SK-N-SH (cell line): ENCODE measurements at regions not wholly inside any gene's neighbourhood (a gene's known extent, or its start where the extent isn't known, plus 50 kb on each side); places are given as distances from the start of the nearest gene placed in this dataset.

Experiments used
- CTCF ChIA-PET: fragments of 300-600, 350-600 bp; formaldehyde crosslinking; extraction: SDS; loops from one replicate; lab custom pipeline; 2021; lab: Yijun Ruan, JAX
- POLR2A ChIA-PET: fragments of 350-600 bp; sonication (Branson Sonifier 250); formaldehyde crosslinking; extraction: SDS; loops from one replicate; lab custom pipeline; 2020; ENCODE audit warnings: antibody characterized with exemption, inconsistent platforms; lab: Yijun Ruan, JAX
- DNase-seq: peaks from one replicate; pipeline ENCODE4 v3.0.0; 2012
- H2AFZ ChIP-seq: fragments of 200-600 bp; sonication (generic); 2 replicates; pipeline ENCODE4 v1.8.1; 2016; ENCODE audit warnings: antibody characterized with exemption, mild to moderate bottlenecking, low read depth
- H3F3A ChIP-seq: fragments of 200-600 bp; sonication (generic); replicated peaks from 2 replicates; pipeline ENCODE3; 2016; ENCODE audit warnings: antibody characterized with exemption, mild to moderate bottlenecking; ENCODE audit not compliant: insufficient read depth
- H3K27ac ChIP-seq, 2 experiments: fragments of 200-500 bp in 1 of 2; fragments of 200-600 bp in 1 of 2; sonication (Bioruptor generic) in 1 of 2; sonication (generic), shearing (Covaris generic) in 1 of 2; 2 replicates each; pipeline versions ENCODE4 v1.5.1 to v1.6.1; 2014 to 2016; ENCODE audit warnings: low read depth in 2 of 2, inconsistent platforms in 1 of 2, low read length in 1 of 2, mild to moderate bottlenecking in 1 of 2, mixed read lengths in 1 of 2
- H3K27me3 ChIP-seq: fragments of 200-600 bp; sonication (generic), shearing (Covaris generic); 2 replicates; pipeline ENCODE4 v1.6.1; 2016; ENCODE audit warnings: mixed run types; ENCODE audit not compliant: insufficient read depth
- H3K36me3 ChIP-seq, 2 experiments: fragments of 200-500 bp in 1 of 2; fragments of 200-600 bp in 1 of 2; sonication (Bioruptor generic) in 1 of 2; sonication (generic) in 1 of 2; replicated peaks in 1 of 2; 2 replicates each; pipeline versions ENCODE3 to v1.5.1; 2014 to 2016; ENCODE audit warnings: low read length in 1 of 2, mild to moderate bottlenecking in 1 of 2; ENCODE audit not compliant: insufficient read depth in 2 of 2, control insufficient read depth in 1 of 2
- H3K4me1 ChIP-seq, 2 experiments: fragments of 200-500 bp in 1 of 2; fragments of 200-600 bp in 1 of 2; sonication (Bioruptor generic) in 1 of 2; sonication (generic), shearing (Covaris generic) in 1 of 2; 2 replicates each; pipeline versions ENCODE4 v1.5.1 to v1.6.1; 2014 to 2016; ENCODE audit warnings: low read depth in 1 of 2, low read length in 1 of 2, mixed run types in 1 of 2; ENCODE audit not compliant: insufficient read depth in 2 of 2, control insufficient read depth in 1 of 2
- H3K4me2 ChIP-seq: fragments of 200-600 bp; sonication (generic), shearing (Covaris generic); 2 replicates; pipeline ENCODE4 v1.6.1; 2017; ENCODE audit warnings: mixed run types
- H3K4me3 ChIP-seq, 2 experiments: fragments of 200-500 bp in 1 of 2; fragments of 200-600 bp in 1 of 2; sonication (Bioruptor generic) in 1 of 2; sonication (generic), shearing (Covaris generic) in 1 of 2; 2 replicates each; pipeline versions ENCODE4 v1.5.1 to v1.8.1; 2014 to 2016; ENCODE audit warnings: low read depth in 2 of 2, inconsistent platforms in 1 of 2, low read length in 1 of 2, mild to moderate bottlenecking in 1 of 2, mixed read lengths in 1 of 2, moderate library complexity in 1 of 2
- H3K79me2 ChIP-seq: fragments of 200-600 bp; sonication (generic); 2 replicates; pipeline ENCODE4 v1.8.1; 2017; ENCODE audit warnings: mild to moderate bottlenecking; ENCODE audit not compliant: insufficient read depth
- H3K9ac ChIP-seq: fragments of 200-600 bp; sonication (generic); 2 replicates; pipeline ENCODE4 v1.6.1; 2017; ENCODE audit warnings: mixed run types
- H3K9me2 ChIP-seq: fragments of 200-600 bp; sonication (generic); 2 replicates; pipeline ENCODE4 v1.6.1; 2017; ENCODE audit warnings: mixed run types
- H3K9me3 ChIP-seq: fragments of 200-600 bp; sonication (generic); 2 replicates; pipeline ENCODE4 v1.6.1; 2017; ENCODE audit warnings: mixed run types, mild to moderate bottlenecking, moderate library complexity
- H4K20me1 ChIP-seq: fragments of 200-600 bp; sonication (generic); 2 replicates; pipeline ENCODE4 v1.6.1; 2017; ENCODE audit warnings: mild to moderate bottlenecking, mixed run types; ENCODE audit not compliant: insufficient read depth
- CHD2 ChIP-seq: fragments of 150-350 bp; IDR thresholded peaks from 2 replicates; pipeline ENCODE4 v1.6.1; 2018; ENCODE audit warnings: low read length; ENCODE audit not compliant: partially characterized antibody
- ELF1 ChIP-seq: IDR thresholded peaks from 2 replicates; pipeline ENCODE4 v1.4.0; 2012
- EP300 ChIP-seq, 2 experiments: IDR thresholded peaks; 2 replicates each; pipeline versions ENCODE4 v1.4.0 to v1.6.1; 2012; ENCODE audit warnings: borderline replicate concordance in 1 of 2, low read depth in 1 of 2, low read length in 1 of 2
- FOSL2 ChIP-seq: IDR thresholded peaks from 2 replicates; pipeline ENCODE4 v1.4.0; 2012; ENCODE audit warnings: low read depth, mild to moderate bottlenecking, moderate library complexity, borderline replicate concordance
- GABPA ChIP-seq: IDR thresholded peaks from 2 replicates; pipeline ENCODE4 v1.4.0; 2012; ENCODE audit warnings: low read depth, mild to moderate bottlenecking
- IRF3 ChIP-seq: fragments of 150-350 bp; IDR thresholded peaks from 2 replicates; pipeline ENCODE4 v1.6.1; 2016; ENCODE audit warnings: mild to moderate bottlenecking, low read depth, low read length
- MAX ChIP-seq: IDR thresholded peaks from 2 replicates; pipeline ENCODE4 v1.4.0; 2012; ENCODE audit warnings: low read depth
- MXI1 ChIP-seq: IDR thresholded peaks from 2 replicates; pipeline ENCODE4 v1.6.1; 2012; ENCODE audit warnings: mild to moderate bottlenecking, low read depth, low read length, improper control_type of control experiment
- NFIC ChIP-seq: IDR thresholded peaks from 2 replicates; pipeline ENCODE4 v1.4.0; 2012; ENCODE audit warnings: borderline replicate concordance
- NRF1 ChIP-seq: IDR thresholded peaks from 2 replicates; pipeline ENCODE4 v1.6.1; 2012; ENCODE audit warnings: low read depth, mild to moderate bottlenecking, low read length
- RCOR1 ChIP-seq: fragments of 150-350 bp; IDR thresholded peaks from 2 replicates; pipeline ENCODE4 v1.6.1; 2017; ENCODE audit warnings: antibody characterized with exemption, low read length
- REST ChIP-seq: IDR thresholded peaks from 2 replicates; pipeline ENCODE4 v1.6.1; 2012; ENCODE audit warnings: mild to moderate bottlenecking, low read depth, low read length, moderate library complexity
- RXRA ChIP-seq: IDR thresholded peaks from 2 replicates; pipeline ENCODE4 v1.4.0; 2012; ENCODE audit warnings: low read depth, mild to moderate bottlenecking, borderline replicate concordance
- TCF12 ChIP-seq: IDR thresholded peaks from 2 replicates; pipeline ENCODE4 v1.4.0; 2012
- TEAD4 ChIP-seq: IDR thresholded peaks from 2 replicates; pipeline ENCODE4 v1.4.0; 2012; ENCODE audit warnings: mild to moderate bottlenecking, borderline replicate concordance; ENCODE audit not compliant: insufficient read depth
- USF1 ChIP-seq: IDR thresholded peaks from 2 replicates; pipeline ENCODE4 v1.4.0; 2012; ENCODE audit warnings: low read depth, borderline replicate concordance

- POLR2A ChIA-PET: no interaction called here
- no peak for TF ChIP-seq REST
- no peak for TF ChIP-seq TEAD4
- no peak for TF ChIP-seq IRF3
- TF ChIP-seq MAX: no peak
- no peak for TF ChIP-seq GABPA
- TF ChIP-seq NFIC: no peak
- TF ChIP-seq FOSL2: no peak
- TF ChIP-seq ELF1: no peak
- TF ChIP-seq USF1: no peak
- no peak for TF ChIP-seq RCOR1
- TF ChIP-seq RXRA: no peak
- no peak for TF ChIP-seq TCF12
- no peak for TF ChIP-seq MXI1
- TF ChIP-seq NRF1: no peak
- TF ChIP-seq EP300 (IDR thresholded peaks at IDR 0.05; ENCODE audit: borderline replicate concordance in 1 of 2, low read depth in 1 of 2, low read length in 1 of 2): no peak
- no peak for TF ChIP-seq CHD2
- H3K9ac ChIP-seq: no peak overlapping the region
- no peaks in the 10 kb centered on the region for H3K9me2 ChIP-seq
- H3K79me2 ChIP-seq: no peaks in the 10 kb centered on the region
- H3K4me3 ChIP-seq: no peak overlapping the region
- no peak overlapping the region for H3K4me2 ChIP-seq
- no peak overlapping the region for H2AFZ ChIP-seq
- DNase-seq: no peak
- CTCF ChIA-PET: interaction anchor here (1.0 to 2.7 kb wide), 3 partner anchors 264 to 625 kb away, joined by 3 to 11 read pairs (median 4); no protein-coding TSS in a partner anchor
- peaks cover 6 to 14% of the 10 kb centered on the region in 2 experiments for H3K4me1 ChIP-seq
- no peaks in the 10 kb centered on the region for H4K20me1 ChIP-seq
- H3F3A ChIP-seq: peaks cover 11% of the 10 kb centered on the region
- H3K9me3 ChIP-seq: no peaks in the 10 kb centered on the region
- no peak overlapping the region for H3K27ac ChIP-seq
- H3K36me3 ChIP-seq: no peaks in the 10 kb centered on the region
- H3K27me3 ChIP-seq: no peaks in the 10 kb centered on the region
These were observed 516.9 kb upstream of the SULF2 start for GRCh38 chr20:48302149-48302548.
